SK-N-SH treated with all-trans-retinoic acid at 6 μM for 48 hours (cell line): ENCODE measurements at regions not wholly inside any gene's neighbourhood (a gene's known extent, or its start where the extent isn't known, plus 50 kb on each side); places are given as distances from the start of the nearest gene placed in this dataset.

Experiments
- ARNTL ChIP-seq: fragments of 450-650 bp; formaldehyde crosslinking; IDR thresholded peaks from 2 replicates; pipeline ENCODE4 v1.5.0; 2020; ENCODE audit warnings: low read depth, mild to moderate bottlenecking, moderate library complexity, borderline replicate concordance
- CREB5 ChIP-seq: fragments of 250-450 bp; sonication (Bioruptor Pico); IDR thresholded peaks from 2 replicates; pipeline ENCODE4 v1.5.1; 2020; ENCODE audit warnings: low read depth, mild to moderate bottlenecking, moderate library complexity
- ISL1 ChIP-seq: fragments of 250-450 bp; sonication (Bioruptor Pico); IDR thresholded peaks from 2 replicates; pipeline ENCODE4 v2.1.2; 2022; ENCODE audit warnings: mild to moderate bottlenecking, moderate library complexity
- OSR1 ChIP-seq: fragments of 250-450 bp; sonication (Bioruptor Pico); IDR thresholded peaks from 2 replicates; pipeline ENCODE4 v1.8.0; 2022; ENCODE audit warnings: moderate library complexity, mild to moderate bottlenecking, inconsistent platforms
- PATZ1 ChIP-seq: fragments of 250-450 bp; sonication (Bioruptor Pico); IDR thresholded peaks from 2 replicates; pipeline ENCODE4 v1.8.0; 2020; ENCODE audit warnings: mild to moderate bottlenecking, moderate library complexity, borderline replicate concordance
- POU6F1 ChIP-seq: fragments of 250-450 bp; sonication (Bioruptor Pico); IDR thresholded peaks from 2 replicates; pipeline ENCODE4 v1.8.0; 2021; ENCODE audit warnings: low read depth, mild to moderate bottlenecking, moderate library complexity, borderline replicate concordance
- PPARA ChIP-seq: fragments of 250-450 bp; sonication (Bioruptor Pico); IDR thresholded peaks from 2 replicates; pipeline ENCODE4 v1.5.0; 2020; ENCODE audit warnings: mild to moderate bottlenecking, borderline replicate concordance
- RARB ChIP-seq: fragments of 250-450 bp; sonication (Bioruptor Pico); IDR thresholded peaks from 2 replicates; pipeline ENCODE4 v1.8.0; 2021; ENCODE audit warnings: mild to moderate bottlenecking, moderate library complexity
- TCF4 ChIP-seq: fragments of 250-450 bp; sonication (Bioruptor Pico); IDR thresholded peaks from 2 replicates; pipeline ENCODE4 v1.8.0; 2021; ENCODE audit warnings: mild to moderate bottlenecking, moderate library complexity, borderline replicate concordance
- TOX ChIP-seq: fragments of 250-450 bp; sonication (Bioruptor Pico); IDR thresholded peaks from 2 replicates; pipeline ENCODE4 v1.8.0; 2021; ENCODE audit warnings: mild to moderate bottlenecking, moderate library complexity, borderline replicate concordance
- TSHZ2 ChIP-seq: fragments of 250-450 bp; sonication (Bioruptor Pico); IDR thresholded peaks from 2 replicates; pipeline ENCODE4 v1.5.0; 2020; ENCODE audit warnings: mild to moderate bottlenecking, moderate library complexity
- ZFP3 ChIP-seq: fragments of 250-450 bp; sonication (Bioruptor Pico); IDR thresholded peaks from 2 replicates; pipeline ENCODE4 v1.5.0; 2020; ENCODE audit warnings: mild to moderate bottlenecking, moderate library complexity
- ZFP30 ChIP-seq: fragments of 450-650 bp; formaldehyde crosslinking; IDR thresholded peaks from 2 replicates; pipeline ENCODE4 v1.5.0; 2022; ENCODE audit warnings: mild to moderate bottlenecking, moderate library complexity

- no peak for TF ChIP-seq POU6F1 (CRISPR knock-in tag)
- no peak for TF ChIP-seq CREB5
- no peak for TF ChIP-seq PPARA (CRISPR knock-in tag)
- no peak for TF ChIP-seq ARNTL (CRISPR knock-in tag)
- TF ChIP-seq TSHZ2: no peak
- TF ChIP-seq TOX: no peak
- no peak for TF ChIP-seq ZFP30 (CRISPR knock-in tag)
- TF ChIP-seq ZFP3 (CRISPR knock-in tag): no peak
- no peak for TF ChIP-seq RARB (CRISPR knock-in tag)
- no peak for TF ChIP-seq TCF4
- TF ChIP-seq OSR1 (CRISPR knock-in tag): no peak
- no peak for TF ChIP-seq PATZ1 (CRISPR knock-in tag)
- TF ChIP-seq ISL1 (CRISPR knock-in tag): no peak
Observed at GRCh38 chr9:88678431-88678830, 143.5 kb downstream of the NXNL2 start.
